SJSA1 (cell line): ENCODE measurements at regions not wholly inside any gene's neighbourhood (a gene's known extent, or its start where the extent isn't known, plus 50 kb on each side); places are given as distances from the start of the nearest gene placed in this dataset.

Experiments used
- DNase-seq, 2 experiments: peaks; one replicate each; pipeline ENCODE4 v3.0.0-alpha.2; 2015 to 2020; ENCODE audit warnings: low spot score in 2 of 2, low read depth in 1 of 2
- H3K27ac ChIP-seq: fragments of 250-450 bp; sonication (Bioruptor Pico); 2 replicates; pipeline ENCODE4 v1.5.1; 2020; ENCODE audit warnings: mild to moderate bottlenecking, moderate library complexity
- H3K27me3 ChIP-seq: fragments of 250-450 bp; sonication (Bioruptor Pico); replicated peaks from 2 replicates; pipeline ENCODE4 v1.5.1; 2020; ENCODE audit warnings: mild to moderate bottlenecking, moderate library complexity
- H3K36me3 ChIP-seq: fragments of 250-450 bp; sonication (Bioruptor Pico); 2 replicates; pipeline ENCODE4 v1.5.1; 2020; ENCODE audit warnings: mild to moderate bottlenecking
- H3K4me1 ChIP-seq: fragments of 250-450 bp; sonication (Bioruptor Pico); replicated peaks from 2 replicates; pipeline ENCODE4 v1.6.1; 2021; ENCODE audit warnings: mild to moderate bottlenecking
- H3K4me3 ChIP-seq: fragments of 250-450 bp; sonication (Bioruptor Pico); 2 replicates; pipeline ENCODE4 v1.5.1; 2020; ENCODE audit warnings: mild to moderate bottlenecking
- H3K9me3 ChIP-seq: fragments of 250-450 bp; sonication (Bioruptor Pico); replicated peaks from 2 replicates; pipeline ENCODE4 v1.5.1; 2020; ENCODE audit warnings: mild to moderate bottlenecking

DNA sequence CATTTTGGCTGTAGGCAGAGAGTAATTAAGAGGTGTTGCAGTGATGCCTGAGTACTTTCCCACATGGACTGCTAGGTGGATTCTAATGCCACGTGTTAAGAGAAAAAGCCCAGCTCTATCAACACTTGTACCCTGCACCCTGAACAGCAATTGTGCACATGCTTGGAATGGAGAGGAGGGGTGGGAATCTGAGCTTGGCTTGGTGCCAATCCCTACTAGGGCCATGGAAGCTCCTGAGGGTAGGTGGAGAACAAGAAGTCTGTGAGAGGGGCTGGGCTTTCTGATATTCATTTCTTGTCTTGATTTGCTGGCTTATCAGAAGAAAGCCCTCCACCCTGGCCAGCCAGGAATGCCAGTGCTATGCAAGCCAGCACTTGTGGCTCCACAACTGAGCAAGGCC is 292.2 kb downstream of the KCNS3 start:
- Histone ChIP-seq H3K9me3 (no peaks in the 10 kb centered on the region), H3K4me3 (no peak overlapping the region), H3K27me3 (no peaks in the 10 kb centered on the region), H3K4me1 (peaks cover 27% of the 10 kb centered on the region), H3K36me3 (no peaks in the 10 kb centered on the region), H3K27ac (no peak overlapping the region)
- DNase-seq = no peak

DNA sequence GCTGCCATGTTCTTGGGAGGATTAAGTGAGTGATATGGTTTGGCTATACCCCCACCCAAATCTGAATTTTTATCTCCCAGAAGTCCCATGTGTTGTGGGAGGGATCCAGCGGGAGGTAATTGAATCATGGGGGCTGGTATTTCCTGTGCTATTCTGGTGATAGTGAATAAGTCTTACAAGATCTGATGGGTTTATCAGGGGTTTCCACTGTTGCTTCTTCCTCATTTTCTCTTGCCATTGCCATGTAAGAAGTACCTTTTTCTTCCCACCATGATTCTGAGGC is 291.4 kb downstream of the KCNS3 start:
- DNase-seq = no peak
- H3K4me3 ChIP-seq = no peak overlapping the region
- no peaks in the 10 kb centered on the region for H3K36me3 ChIP-seq
- H3K4me1 ChIP-seq = peaks cover 27% of the 10 kb centered on the region
- H3K27me3 ChIP-seq = no peaks in the 10 kb centered on the region
- no peaks in the 10 kb centered on the region for H3K9me3 ChIP-seq
- no peak overlapping the region for H3K27ac ChIP-seq

DNA sequence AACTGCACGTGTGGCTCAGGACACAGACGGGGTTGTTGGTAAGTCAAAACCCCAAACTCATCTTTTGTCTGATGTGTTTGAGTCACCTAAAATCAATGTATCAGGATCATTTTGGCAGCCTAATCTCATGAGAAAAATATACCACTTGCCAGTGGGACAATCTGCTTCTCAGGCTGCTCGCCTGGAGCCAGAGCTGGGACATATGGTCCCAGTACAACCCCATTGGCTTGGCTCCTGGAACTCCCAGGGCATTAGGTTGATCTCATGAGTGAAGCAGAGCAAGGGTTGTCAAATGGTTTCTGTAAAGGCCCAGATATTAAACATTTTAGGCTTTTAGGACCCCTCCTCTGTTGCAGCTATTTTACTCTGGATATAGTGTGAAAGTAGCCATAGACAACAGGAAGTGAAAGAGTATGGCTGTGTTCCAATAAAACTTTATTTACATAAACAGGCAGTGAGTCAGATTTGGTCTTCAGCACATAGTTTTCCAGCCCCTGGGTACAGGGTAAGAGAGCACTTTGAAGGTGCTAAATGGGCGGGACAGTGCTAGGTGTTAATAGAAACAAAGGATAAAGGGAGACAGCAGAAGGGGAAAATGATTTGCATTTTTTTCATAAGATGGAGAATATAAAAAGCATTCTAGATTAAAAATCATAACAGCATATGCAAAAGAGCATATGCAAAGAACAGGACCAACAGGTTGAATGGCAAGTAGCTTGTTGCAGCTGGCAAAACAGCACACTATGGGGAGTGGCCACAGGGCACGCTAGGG is 290.8 kb downstream of the KCNS3 start:
- no peaks in the 10 kb centered on the region for H3K9me3 ChIP-seq
- no peaks in the 10 kb centered on the region for H3K27me3 ChIP-seq
- H3K4me1 ChIP-seq = peaks cover 27% of the 10 kb centered on the region
- no peak overlapping the region for H3K4me3 ChIP-seq
- DNase-seq = peak in 1 of 2 experiments; percentile 37
- H3K36me3 ChIP-seq = no peaks in the 10 kb centered on the region
- H3K27ac ChIP-seq = no peak overlapping the region

DNA sequence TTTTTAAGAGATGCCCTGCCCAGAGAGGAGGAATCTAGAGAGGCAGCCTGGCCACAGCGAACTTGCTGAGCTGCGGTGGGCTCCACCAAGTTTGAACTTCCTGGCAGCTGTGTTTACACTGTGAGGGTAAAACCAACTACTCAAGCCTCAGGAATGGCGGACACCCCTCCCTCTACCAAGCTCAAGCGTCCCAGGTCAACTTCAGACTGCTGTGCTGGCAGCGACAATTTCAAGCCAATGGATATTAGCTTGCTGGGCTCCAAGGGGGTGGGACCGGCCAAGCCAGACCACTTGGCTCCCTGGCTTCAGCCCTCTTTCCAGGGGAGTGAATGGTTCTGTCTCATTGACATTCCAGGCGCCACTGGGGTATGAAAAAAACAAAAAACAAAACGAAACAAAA is 289.4 kb downstream of the KCNS3 start:
- Histone ChIP-seq H3K9me3 (no peaks in the 10 kb centered on the region), H3K27me3 (no peaks in the 10 kb centered on the region), H3K36me3 (no peaks in the 10 kb centered on the region), H3K4me3 (peak overlapping the region; percentile 13), H3K27ac (peak overlapping the region; percentile 15; the same call in 1 of the 2 replicates), H3K4me1 (peaks cover 27% of the 10 kb centered on the region)
- DNase-seq = peak; percentile 56 to 66

DNA sequence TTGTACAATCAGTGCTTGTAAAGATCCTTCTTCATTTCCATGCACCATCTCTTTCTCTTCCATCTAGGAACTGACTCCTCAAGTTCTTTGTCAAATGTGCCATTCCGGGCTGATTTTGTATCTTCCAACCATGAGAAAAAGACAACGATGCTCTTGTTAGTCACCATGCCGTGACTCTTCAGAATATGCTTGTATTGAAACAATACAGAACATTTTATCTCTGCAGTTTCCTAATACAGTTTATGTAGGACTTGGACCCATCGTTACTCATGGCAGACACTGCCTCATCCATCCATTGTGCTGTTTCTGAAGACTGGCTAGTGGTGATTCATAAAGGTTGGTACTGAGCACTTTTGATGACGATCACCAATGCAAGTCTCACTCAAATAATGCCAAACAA is 283.2 kb downstream of the KCNS3 start:
- DNase-seq = no peak
- H3K4me1 ChIP-seq = no peaks in the 10 kb centered on the region
- no peak overlapping the region for H3K27ac ChIP-seq
- no peaks in the 10 kb centered on the region for H3K27me3 ChIP-seq
- no peaks in the 10 kb centered on the region for H3K36me3 ChIP-seq
- no peaks in the 10 kb centered on the region; the same call in 1 of the 2 replicates for H3K9me3 ChIP-seq
- no peak overlapping the region for H3K4me3 ChIP-seq

DNA sequence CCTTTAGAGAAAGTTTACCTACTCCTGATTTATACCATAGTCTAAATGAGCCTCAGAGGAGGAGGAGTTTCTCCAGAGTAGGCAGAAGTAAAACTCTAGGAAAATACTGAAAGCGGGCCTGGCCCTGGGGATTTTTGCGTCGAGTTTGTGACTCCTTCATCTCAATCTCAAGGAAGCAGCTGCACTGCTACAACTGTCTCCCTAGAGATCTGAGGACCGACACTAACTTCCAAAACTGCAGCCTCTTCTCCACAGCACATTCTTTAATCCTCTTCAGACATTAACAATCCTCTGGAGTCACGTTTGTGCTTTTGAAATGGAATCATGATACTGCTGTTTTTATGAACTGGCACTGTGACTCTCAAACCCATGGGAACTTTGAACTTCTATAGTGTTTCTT is 281.4 kb downstream of the KCNS3 start:
- no peak overlapping the region for H3K4me3 ChIP-seq
- H3K27ac ChIP-seq = no peak overlapping the region
- no peaks in the 10 kb centered on the region for H3K27me3 ChIP-seq

DNA sequence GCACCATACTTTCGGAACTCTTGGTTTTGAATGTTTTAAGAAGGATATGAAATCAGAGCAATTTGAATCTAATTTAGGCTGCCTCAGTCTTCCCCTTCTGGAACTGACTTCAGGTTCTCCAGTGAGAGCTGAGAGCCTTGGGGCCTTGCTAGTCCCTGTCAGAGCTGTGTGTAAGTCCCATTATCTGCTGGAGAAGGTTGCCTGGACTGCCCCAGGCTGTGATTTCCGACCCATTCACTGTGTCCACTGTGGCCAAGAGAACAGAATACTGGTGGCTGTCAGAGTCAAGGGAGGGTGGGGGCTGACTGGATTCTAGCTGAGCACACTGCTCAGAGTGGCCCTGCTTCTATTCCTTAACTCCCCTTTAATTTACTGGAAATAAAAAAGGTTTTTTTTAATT is 278.0 kb downstream of the KCNS3 start:
- DNase-seq = no peak
- H3K27ac ChIP-seq = no peak overlapping the region
- no peaks in the 10 kb centered on the region for H3K9me3 ChIP-seq
- H3K4me1 ChIP-seq = no peaks in the 10 kb centered on the region
- no peak overlapping the region for H3K4me3 ChIP-seq
- no peaks in the 10 kb centered on the region for H3K27me3 ChIP-seq
- no peaks in the 10 kb centered on the region for H3K36me3 ChIP-seq

More for the DNA sequence above, 281.4 kb downstream of the KCNS3 start:
- H3K4me1 ChIP-seq = no peaks in the 10 kb centered on the region
- no peaks in the 10 kb centered on the region; the same call in 1 of the 2 replicates for H3K9me3 ChIP-seq
- no peak for DNase-seq
- H3K36me3 ChIP-seq = no peaks in the 10 kb centered on the region

DNA sequence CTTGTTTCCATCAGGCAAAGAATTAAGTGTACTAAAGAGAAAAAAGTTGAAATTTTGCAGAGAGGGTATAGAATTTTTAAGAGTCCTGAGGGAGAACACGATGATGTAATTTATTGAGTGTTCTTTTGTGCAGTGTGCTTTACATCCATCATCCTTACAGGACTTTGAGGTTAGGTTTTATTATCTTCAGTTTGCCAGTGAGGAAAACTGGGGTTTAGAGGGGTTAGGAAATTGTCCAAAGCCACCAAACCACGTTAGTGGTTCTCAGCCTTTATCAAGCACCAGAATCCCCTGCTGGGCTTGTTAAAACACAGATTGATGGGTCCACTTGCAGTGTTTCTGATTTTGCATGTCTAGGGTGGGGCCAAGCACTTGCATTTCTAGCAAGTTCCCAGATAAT is 277.5 kb downstream of the KCNS3 start:
- H3K27ac ChIP-seq = no peak overlapping the region
- no peaks in the 10 kb centered on the region for H3K36me3 ChIP-seq
- H3K27me3 ChIP-seq = no peaks in the 10 kb centered on the region
- no peak for DNase-seq
- no peaks in the 10 kb centered on the region for H3K9me3 ChIP-seq
- no peak overlapping the region for H3K4me3 ChIP-seq
- no peaks in the 10 kb centered on the region for H3K4me1 ChIP-seq

DNA sequence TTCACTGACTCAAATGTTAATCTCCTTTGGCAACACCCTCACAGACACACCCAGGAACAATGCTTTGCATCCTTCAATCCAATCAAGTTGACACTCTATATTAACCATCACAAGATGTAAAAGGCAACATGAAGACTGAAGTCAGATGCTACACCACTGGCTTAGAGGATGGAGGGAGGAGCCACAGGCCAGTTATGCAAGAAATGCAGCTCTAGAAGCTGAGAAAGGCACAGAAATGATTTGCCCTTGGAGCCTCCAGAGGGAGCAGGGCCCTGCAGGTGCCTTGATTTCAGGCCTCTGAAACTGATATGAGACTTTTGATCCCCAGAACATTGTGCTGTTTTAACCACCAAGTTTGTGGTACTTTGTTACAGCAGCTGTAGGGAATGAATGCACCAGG is 276.3 kb downstream of the KCNS3 start:
- no peaks in the 10 kb centered on the region for H3K9me3 ChIP-seq
- no peak overlapping the region for H3K27ac ChIP-seq
- H3K4me3 ChIP-seq = no peak overlapping the region
- no peaks in the 10 kb centered on the region for H3K27me3 ChIP-seq
- H3K4me1 ChIP-seq = no peaks in the 10 kb centered on the region
- DNase-seq = no peak
- H3K36me3 ChIP-seq = no peaks in the 10 kb centered on the region

DNA sequence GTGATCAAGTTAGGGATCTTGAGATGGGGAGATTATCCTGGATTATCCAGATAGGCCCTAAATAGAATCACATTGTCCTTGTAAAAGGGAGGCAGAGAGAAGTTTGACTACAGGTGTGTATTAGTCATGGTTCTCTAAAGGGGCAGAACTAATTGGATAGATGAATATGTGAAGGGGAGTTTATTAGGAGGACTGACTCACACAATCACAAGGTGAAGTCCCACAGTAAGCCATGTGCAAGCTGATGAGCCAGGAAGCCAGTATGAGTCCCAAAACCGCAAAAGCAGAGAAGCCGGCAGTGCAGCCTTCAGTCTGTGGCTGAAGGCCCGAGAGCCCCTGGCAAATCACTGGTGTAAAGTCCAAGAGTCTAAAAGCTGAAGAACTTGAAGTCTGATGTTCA is 275.8 kb downstream of the KCNS3 start:
- H3K9me3 ChIP-seq = no peaks in the 10 kb centered on the region
- H3K4me3 ChIP-seq = no peak overlapping the region
- no peak for DNase-seq
- H3K27me3 ChIP-seq = no peaks in the 10 kb centered on the region
- H3K4me1 ChIP-seq = no peaks in the 10 kb centered on the region
- H3K36me3 ChIP-seq = no peaks in the 10 kb centered on the region
- no peak overlapping the region for H3K27ac ChIP-seq

DNA sequence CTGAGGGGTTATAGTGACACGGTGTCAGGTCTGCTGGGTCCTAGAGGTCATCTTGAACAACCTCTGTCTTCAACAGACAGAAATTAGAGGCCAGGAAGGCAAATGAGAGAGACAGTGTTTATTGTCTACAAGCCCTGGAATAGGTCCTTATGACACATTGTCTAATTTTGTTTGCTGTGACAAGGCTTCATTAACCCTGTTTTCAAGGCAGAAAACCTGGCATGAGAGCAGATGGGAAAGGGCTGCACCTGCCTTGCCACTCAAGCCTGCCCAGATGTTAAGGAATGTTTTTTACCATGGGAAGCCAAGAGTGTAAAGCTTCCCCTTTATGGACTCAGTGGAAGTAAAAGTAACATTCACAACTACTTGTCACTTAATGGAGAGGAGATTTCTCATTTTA is 275.3 kb downstream of the KCNS3 start:
- H3K27me3 ChIP-seq = no peaks in the 10 kb centered on the region
- H3K4me1 ChIP-seq = no peaks in the 10 kb centered on the region
- no peak overlapping the region for H3K4me3 ChIP-seq
- no peak for DNase-seq
- H3K9me3 ChIP-seq = no peaks in the 10 kb centered on the region
- H3K27ac ChIP-seq = no peak overlapping the region
- H3K36me3 ChIP-seq = no peaks in the 10 kb centered on the region

DNA sequence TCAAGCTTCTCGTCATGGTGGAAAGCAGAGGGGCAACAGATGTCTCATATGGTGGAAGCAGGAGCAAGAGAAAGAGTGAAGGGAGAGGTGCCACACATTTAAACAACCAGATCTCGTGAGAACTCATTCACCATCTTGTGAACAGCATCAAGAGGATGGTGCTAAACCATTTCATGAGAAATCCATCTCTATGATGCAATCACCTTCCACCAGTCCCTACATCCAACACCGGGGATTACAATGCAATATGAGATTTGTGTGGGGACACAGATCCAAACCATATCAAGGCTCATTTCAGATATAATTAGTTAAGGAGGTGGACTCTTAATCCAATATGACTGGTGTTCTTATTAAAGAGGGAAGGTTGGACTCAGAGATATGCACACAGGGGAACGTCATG is 272.8 kb downstream of the KCNS3 start:
- H3K4me1 ChIP-seq = no peaks in the 10 kb centered on the region
- H3K4me3 ChIP-seq = no peak overlapping the region
- H3K36me3 ChIP-seq = no peaks in the 10 kb centered on the region
- DNase-seq = no peak
- H3K27ac ChIP-seq = no peak overlapping the region
- no peaks in the 10 kb centered on the region for H3K9me3 ChIP-seq
- H3K27me3 ChIP-seq = no peaks in the 10 kb centered on the region

DNA sequence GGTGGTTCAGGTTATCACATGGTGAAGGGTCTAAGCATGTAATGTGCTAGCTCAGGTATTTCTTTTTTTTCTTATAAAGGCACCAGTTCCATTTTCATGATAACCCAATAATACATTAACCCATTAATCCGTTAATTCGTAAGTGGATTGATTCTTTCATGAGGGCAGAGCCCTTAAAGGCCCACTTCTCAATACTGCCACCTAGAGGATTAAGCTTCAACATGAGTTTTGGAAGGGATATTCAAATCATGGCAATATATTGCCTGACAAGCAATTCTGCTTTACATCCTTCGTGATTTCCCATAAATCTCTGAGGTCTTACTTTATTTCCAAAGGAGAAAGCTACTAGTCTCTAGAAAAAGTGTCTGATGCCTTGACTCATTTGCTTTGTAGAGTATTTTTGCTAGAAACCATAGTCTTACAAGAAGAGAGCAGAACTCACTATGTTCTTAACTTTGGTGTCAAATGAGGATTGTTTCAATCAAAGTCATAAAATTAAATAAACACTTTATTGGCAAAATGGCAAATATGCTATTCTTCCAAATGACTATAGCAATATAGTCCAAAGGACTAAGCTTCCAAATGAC is 271.3 kb downstream of the KCNS3 start:
- no peaks in the 10 kb centered on the region for H3K4me1 ChIP-seq
- H3K36me3 ChIP-seq = no peaks in the 10 kb centered on the region
- no peak overlapping the region for H3K27ac ChIP-seq

DNA sequence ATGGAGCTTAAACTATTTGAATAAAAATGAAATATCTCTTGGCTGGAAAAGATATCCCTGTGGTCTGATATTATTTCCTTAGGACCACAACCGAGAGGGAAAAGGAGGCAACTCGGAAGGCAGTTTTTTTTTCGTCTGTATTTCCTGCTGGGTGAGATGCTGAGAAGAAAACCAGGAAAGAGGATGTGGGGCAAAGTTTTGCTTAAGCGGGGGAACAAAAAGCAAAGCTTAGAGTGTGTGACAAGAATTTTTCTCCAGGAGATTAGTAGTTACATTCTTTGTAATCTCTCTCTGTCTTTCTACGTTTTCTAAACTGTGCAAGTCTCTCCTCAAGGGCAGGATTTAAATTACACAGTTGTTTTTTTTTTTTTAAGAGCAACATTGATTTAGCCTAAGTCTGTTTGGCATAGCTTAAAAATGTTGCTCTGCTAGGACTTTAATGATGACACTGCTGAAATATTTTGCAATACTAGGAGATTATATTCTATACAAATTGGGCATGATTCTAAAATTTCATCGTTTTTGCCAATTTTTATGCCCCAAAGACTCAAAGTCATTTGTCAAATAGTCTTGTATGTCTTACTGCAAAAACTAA is 258.5 kb downstream of the KCNS3 start:
- H3K9me3 ChIP-seq = no peaks in the 10 kb centered on the region
- no peak overlapping the region for H3K4me3 ChIP-seq
- H3K27ac ChIP-seq = no peak overlapping the region
- H3K4me1 ChIP-seq = no peaks in the 10 kb centered on the region
- no peak for DNase-seq
- no peaks in the 10 kb centered on the region for H3K36me3 ChIP-seq
- H3K27me3 ChIP-seq = no peaks in the 10 kb centered on the region

More for the DNA sequence above, 271.3 kb downstream of the KCNS3 start:
- Histone ChIP-seq H3K4me3 (no peak overlapping the region), H3K9me3 (no peaks in the 10 kb centered on the region), H3K27me3 (no peaks in the 10 kb centered on the region)
- DNase-seq = peak in 1 of 2 experiments; percentile 34
